Upper lobe of left lung (tissue), 6 donors: ENCODE measurements at regions not wholly inside any gene's neighbourhood (a gene's known extent, or its start where the extent isn't known, plus 50 kb on each side); places are given as distances from the start of the nearest gene placed in this dataset.

Experiments used
- ATAC-seq, 2 donors: fragments of 200-7000 bp; cut with Tn5 transposase; one replicate each; pipeline ENCODE4 v1.9.1; 2022; ENCODE audit warnings: mild to moderate bottlenecking in 2 of 2, moderate library complexity in 2 of 2; ENCODE audit not compliant: low FRiP score in 2 of 2
- DNase-seq, 2 donors: peaks; one replicate each; pipeline ENCODE4 v3.0.0-alpha.2; 2019 to 2020
- H3K27ac ChIP-seq, 4 donors: fragments of 200-600 bp; sonication (generic); one replicate each; pipeline ENCODE4 v1.5.1; 2016 to 2019
- H3K27me3 ChIP-seq, 4 donors: fragments of 200-600 bp; sonication (generic); one replicate each; pipeline ENCODE4 v1.5.1; 2017 to 2019
- H3K36me3 ChIP-seq, 4 donors: fragments of 200-600 bp; sonication (generic); one replicate each; pipeline ENCODE4 v1.5.1; 2016 to 2019
- H3K4me1 ChIP-seq, 4 donors: fragments of 200-600 bp; sonication (generic); one replicate each; pipeline ENCODE4 v1.5.1; 2018 to 2019
- H3K4me3 ChIP-seq, 4 donors: fragments of 200-600 bp; sonication (generic); one replicate each; pipeline ENCODE4 v1.5.1; 2017 to 2019; ENCODE audit warnings: mild to moderate bottlenecking in 2 of 4, moderate library complexity in 1 of 4
- H3K9me3 ChIP-seq, 4 donors: fragments of 200-600 bp; sonication (generic); one replicate each; pipeline ENCODE4 v1.5.1; 2018 to 2019
- EP300 ChIP-seq, 4 donors: sonication (generic); formaldehyde crosslinking; IDR thresholded peaks; one replicate each; pipeline ENCODE4 v1.5.1; 2017; ENCODE audit warnings: antibody characterized with exemption in 4 of 4, control low read depth in 2 of 4
- POLR2A ChIP-seq, 4 donors: fragments of 450-650 bp; IDR thresholded peaks; one replicate each; pipeline ENCODE4 v1.5.1; 2016 to 2017; ENCODE audit warnings: antibody characterized with exemption in 4 of 4, mild to moderate bottlenecking in 2 of 4
- POLR2AphosphoS5 ChIP-seq, 2 donors: sonication (generic); formaldehyde crosslinking; IDR thresholded peaks; one replicate each; pipeline ENCODE4 v1.5.1; 2017; ENCODE audit warnings: antibody characterized with exemption in 2 of 2
- WGBS, 2 donors: methylation state at CpG; one replicate each; pipeline ENCODE4 v1.1.5; 2017 to 2018; 5-methylcytosine and 5-hydroxymethylcytosine counted together
- TF ChIP-seq, protein P1 (sequence below), 6 experiments: fragments of 450-650 bp in 4 of 6; fragments of 200-600 bp in 2 of 6; sonication (generic) in 2 of 6; IDR thresholded peaks; one replicate each; pipeline ENCODE4 v1.5.1; 2016 to 2019; ENCODE audit warnings: antibody characterized with exemption in 6 of 6
- donor health status: DM: no; HTN: no; CAD: no; lungs with moderate emphysema.
- donor health status: DM: no; HTN: yes; CAD: no; lungs with severe emphysema.

- ATAC-seq, result no peak
- H3K36me3 ChIP-seq, result no peaks in the 10 kb centered on the region
- no peaks in the 10 kb centered on the region for H3K27me3 ChIP-seq
- no peak for DNase-seq
- H3K4me1 ChIP-seq, result no peaks in the 10 kb centered on the region
- 79 to 91% methylated on average over 1 of the region's 1 CpG for WGBS, 2 donors
- H3K4me3 ChIP-seq, result no peak overlapping the region
- H3K27ac ChIP-seq, result no peak overlapping the region
- H3K9me3 ChIP-seq, result no peaks in the 10 kb centered on the region
- TF ChIP-seq EP300 (IDR thresholded peaks at IDR 0.05), result no peak
- TF ChIP-seq POLR2A (IDR thresholded peaks at IDR 0.05), result no peak
- TF ChIP-seq POLR2AphosphoS5 (IDR thresholded peaks at IDR 0.05), result no peak
- TF ChIP-seq, protein P1, sequence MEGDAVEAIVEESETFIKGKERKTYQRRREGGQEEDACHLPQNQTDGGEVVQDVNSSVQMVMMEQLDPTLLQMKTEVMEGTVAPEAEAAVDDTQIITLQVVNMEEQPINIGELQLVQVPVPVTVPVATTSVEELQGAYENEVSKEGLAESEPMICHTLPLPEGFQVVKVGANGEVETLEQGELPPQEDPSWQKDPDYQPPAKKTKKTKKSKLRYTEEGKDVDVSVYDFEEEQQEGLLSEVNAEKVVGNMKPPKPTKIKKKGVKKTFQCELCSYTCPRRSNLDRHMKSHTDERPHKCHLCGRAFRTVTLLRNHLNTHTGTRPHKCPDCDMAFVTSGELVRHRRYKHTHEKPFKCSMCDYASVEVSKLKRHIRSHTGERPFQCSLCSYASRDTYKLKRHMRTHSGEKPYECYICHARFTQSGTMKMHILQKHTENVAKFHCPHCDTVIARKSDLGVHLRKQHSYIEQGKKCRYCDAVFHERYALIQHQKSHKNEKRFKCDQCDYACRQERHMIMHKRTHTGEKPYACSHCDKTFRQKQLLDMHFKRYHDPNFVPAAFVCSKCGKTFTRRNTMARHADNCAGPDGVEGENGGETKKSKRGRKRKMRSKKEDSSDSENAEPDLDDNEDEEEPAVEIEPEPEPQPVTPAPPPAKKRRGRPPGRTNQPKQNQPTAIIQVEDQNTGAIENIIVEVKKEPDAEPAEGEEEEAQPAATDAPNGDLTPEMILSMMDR (IDR thresholded peaks at IDR 0.05), result no peak
These were observed 57.8 kb downstream of the PRLHR start for GRCh38 chr10:118537623-118538022.

GRCh38 chr10:118534136-118534535 lies 61.3 kb downstream of the PRLHR start:
- TF ChIP-seq POLR2AphosphoS5 (IDR thresholded peaks at IDR 0.05), result no peak
- no peak for TF ChIP-seq EP300 (IDR thresholded peaks at IDR 0.05)
- TF ChIP-seq, protein P1 (IDR thresholded peaks at IDR 0.05), result no peak
- no peak for TF ChIP-seq POLR2A (IDR thresholded peaks at IDR 0.05)
- H3K4me1 ChIP-seq, result no peaks in the 10 kb centered on the region
- no peaks in the 10 kb centered on the region for H3K9me3 ChIP-seq
- no peak for ATAC-seq
- 78 to 79% methylated on average over 3 of the region's 3 CpGs for WGBS, 2 donors
- no peaks in the 10 kb centered on the region for H3K36me3 ChIP-seq
- H3K27me3 ChIP-seq, result no peaks in the 10 kb centered on the region
- DNase-seq, result peak in 1 of 2 donors; percentile 24
- no peak overlapping the region for H3K4me3 ChIP-seq
- H3K27ac ChIP-seq, result no peak overlapping the region

GRCh38 chr10:118531105-118531852 lies 64.2 kb downstream of the PRLHR start:
- Histone ChIP-seq H3K9me3 (no peaks in the 10 kb centered on the region), H3K4me1 (no peaks in the 10 kb centered on the region), H3K4me3 (no peak overlapping the region), H3K36me3 (no peaks in the 10 kb centered on the region), H3K27ac (no peak overlapping the region), H3K27me3 (no peaks in the 10 kb centered on the region)
- peak in 1 of 2 donors; percentile 45 for DNase-seq
- peak; percentile 75 to 79 for ATAC-seq
- WGBS, 2 donors, result 53 to 67% methylated on average over 12 of the region's 12 CpGs
- TF ChIP-seq, protein P1 (IDR thresholded peaks at IDR 0.05), result no peak
- TF ChIP-seq EP300 (IDR thresholded peaks at IDR 0.05) (no peak), POLR2A (IDR thresholded peaks at IDR 0.05) (no peak), POLR2AphosphoS5 (IDR thresholded peaks at IDR 0.05) (no peak)

GRCh38 chr10:118528426-118528825 lies 67.0 kb downstream of the PRLHR start:
- H3K27ac ChIP-seq, result no peak overlapping the region
- H3K4me3 ChIP-seq, result no peak overlapping the region
- H3K4me1 ChIP-seq, result no peaks in the 10 kb centered on the region
- no peaks in the 10 kb centered on the region for H3K36me3 ChIP-seq
- TF ChIP-seq POLR2AphosphoS5 (IDR thresholded peaks at IDR 0.05) (no peak), EP300 (IDR thresholded peaks at IDR 0.05) (no peak), POLR2A (IDR thresholded peaks at IDR 0.05) (no peak)
- TF ChIP-seq, protein P1 (IDR thresholded peaks at IDR 0.05), result no peak
- ATAC-seq, result no peak
- WGBS, 2 donors, result 86 to 90% methylated on average over 6 of the region's 6 CpGs
- no peaks in the 10 kb centered on the region for H3K27me3 ChIP-seq
- DNase-seq, result no peak
- H3K9me3 ChIP-seq, result no peaks in the 10 kb centered on the region

GRCh38 chr10:118523775-118524174 lies 71.7 kb downstream of the PRLHR start:
- Histone ChIP-seq H3K36me3 (no peaks in the 10 kb centered on the region), H3K27me3 (no peaks in the 10 kb centered on the region), H3K9me3 (no peaks in the 10 kb centered on the region), H3K4me1 (no peaks in the 10 kb centered on the region), H3K27ac (no peak overlapping the region), H3K4me3 (no peak overlapping the region)
- ATAC-seq, result no peak
- no peak for DNase-seq
- WGBS, 2 donors, result 58 to 63% methylated on average over 2 of the region's 2 CpGs
- no peak for TF ChIP-seq POLR2A (IDR thresholded peaks at IDR 0.05)
- TF ChIP-seq EP300 (IDR thresholded peaks at IDR 0.05), result no peak
- TF ChIP-seq POLR2AphosphoS5 (IDR thresholded peaks at IDR 0.05), result no peak
- TF ChIP-seq, protein P1 (IDR thresholded peaks at IDR 0.05), result no peak
